ENCODE measurements at regions not wholly inside any gene's neighbourhood (a gene's known extent, or its start where the extent isn't known, plus 50 kb on each side); places are given as distances from the start of the nearest gene placed in this dataset.

DNA sequence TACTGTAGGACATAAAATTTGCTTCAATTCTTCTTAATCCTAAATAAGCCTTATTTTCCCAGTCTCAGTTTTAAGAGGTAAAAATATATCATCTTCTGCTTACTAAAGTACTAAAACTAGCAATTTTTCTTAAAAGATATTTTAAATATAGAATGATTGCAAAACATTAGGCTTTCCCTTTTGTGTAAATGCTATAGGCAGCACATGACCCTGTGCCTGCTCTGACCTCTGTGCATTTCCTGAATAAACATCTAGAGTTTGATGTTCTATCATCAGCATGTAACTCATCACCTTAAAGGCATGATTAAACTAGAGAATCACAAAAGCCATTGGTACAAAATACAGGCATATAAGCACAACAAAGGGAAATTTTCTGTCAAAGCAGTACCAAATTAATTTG, 422.7 kb downstream of the TFAP2B start:
- Histone ChIP-seq H3K27me3 (ENCODE audit: control insufficient read depth, insufficient read depth, low read length) (no peaks in the 10 kb centered on the region), H3K36me3 (ENCODE audit: control insufficient read depth, insufficient read depth, low read length) (no peaks in the 10 kb centered on the region), H3K4me3 (ENCODE audit: low read depth, low read length) (no peak overlapping the region)
- DNase-seq (ENCODE audit: low read depth), result no peak
- CTCF ChIA-PET, result no interaction called here
- no peak for TF ChIP-seq CTCF (IDR thresholded peaks at IDR 0.05; ENCODE audit: insufficient read depth, low read depth, low read length)
- POLR2A ChIA-PET, result no interaction called here

DNA sequence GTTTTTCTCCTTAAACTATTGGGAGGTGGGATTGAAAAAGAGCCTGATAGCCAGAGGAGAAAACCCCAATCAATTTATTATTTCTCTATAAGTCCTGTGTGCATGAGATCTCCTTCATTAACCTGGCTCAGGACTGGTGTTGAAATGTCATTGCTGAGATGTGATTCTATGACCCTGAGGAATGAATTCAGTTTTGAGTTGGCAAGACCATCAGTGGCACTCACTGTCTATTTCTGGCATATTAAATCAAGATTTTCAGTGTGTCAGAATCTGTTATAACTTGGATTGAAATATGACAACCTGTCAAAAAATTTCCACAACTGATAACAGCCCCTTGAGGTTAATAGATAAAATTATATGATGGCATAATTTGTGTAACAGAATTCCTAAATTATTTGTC, 431.1 kb downstream of the TFAP2B start:
- H3K4me3 ChIP-seq (ENCODE audit: low read depth, low read length), result no peak overlapping the region
- H3K36me3 ChIP-seq (ENCODE audit: control insufficient read depth, insufficient read depth, low read length), result no peaks in the 10 kb centered on the region
- CTCF ChIA-PET, result no interaction called here
- H3K27me3 ChIP-seq (ENCODE audit: control insufficient read depth, insufficient read depth, low read length), result no peaks in the 10 kb centered on the region
- no peak for DNase-seq (ENCODE audit: low read depth)
- POLR2A ChIA-PET, result no interaction called here
- no peak for TF ChIP-seq CTCF (IDR thresholded peaks at IDR 0.05; ENCODE audit: insufficient read depth, low read depth, low read length)

DNA sequence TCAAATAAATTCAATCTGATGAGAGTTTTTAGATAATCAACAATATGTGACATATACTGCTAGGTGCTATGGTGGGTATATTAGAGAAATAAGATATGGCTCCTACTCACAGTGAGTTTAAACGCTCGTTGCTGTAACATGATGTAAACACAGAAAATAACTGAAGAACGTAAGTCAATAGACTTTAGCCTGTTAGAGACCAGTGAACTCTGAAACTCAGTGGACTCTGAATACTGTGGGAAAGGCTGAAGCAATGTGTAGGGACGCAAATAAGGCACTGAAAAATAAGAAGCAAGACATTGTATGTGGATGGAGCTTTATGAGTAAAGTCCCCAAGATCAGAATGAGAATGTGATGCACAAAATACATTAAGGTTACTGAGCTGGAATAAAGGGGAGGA, 431.6 kb downstream of the TFAP2B start:
- ChIA-PET CTCF (no interaction called here), POLR2A (no interaction called here)
- DNase-seq (ENCODE audit: low read depth), result no peak
- Histone ChIP-seq H3K4me3 (ENCODE audit: low read depth, low read length) (no peak overlapping the region), H3K36me3 (ENCODE audit: control insufficient read depth, insufficient read depth, low read length) (no peaks in the 10 kb centered on the region), H3K27me3 (ENCODE audit: control insufficient read depth, insufficient read depth, low read length) (no peaks in the 10 kb centered on the region)
- no peak for TF ChIP-seq CTCF (IDR thresholded peaks at IDR 0.05; ENCODE audit: insufficient read depth, low read depth, low read length)

- ChIA-PET CTCF (no interaction called here), POLR2A (no interaction called here)
Measured at GRCh38 chr6:51257938-51258337, 439.3 kb downstream of the TFAP2B start.

GRCh38 chr6:51260003-51260402, 441.3 kb downstream of the TFAP2B start:
- no peak for DNase-seq (ENCODE audit: low read depth)
- Histone ChIP-seq H3K36me3 (ENCODE audit: control insufficient read depth, insufficient read depth, low read length) (no peaks in the 10 kb centered on the region), H3K4me3 (ENCODE audit: low read depth, low read length) (no peak overlapping the region), H3K27me3 (ENCODE audit: control insufficient read depth, insufficient read depth, low read length) (no peaks in the 10 kb centered on the region)
- ChIA-PET POLR2A (no interaction called here), CTCF (no interaction called here)
- no peak for TF ChIP-seq CTCF (IDR thresholded peaks at IDR 0.05; ENCODE audit: insufficient read depth, low read depth, low read length)

More at GRCh38 chr6:51257938-51258337, 439.3 kb downstream of the TFAP2B start:
- H3K4me3 ChIP-seq (ENCODE audit: low read depth, low read length), result no peak overlapping the region
- DNase-seq (ENCODE audit: low read depth), result no peak
- no peaks in the 10 kb centered on the region for H3K36me3 ChIP-seq (ENCODE audit: control insufficient read depth, insufficient read depth, low read length)
- H3K27me3 ChIP-seq (ENCODE audit: control insufficient read depth, insufficient read depth, low read length), result no peaks in the 10 kb centered on the region
- TF ChIP-seq CTCF (IDR thresholded peaks at IDR 0.05; ENCODE audit: insufficient read depth, low read depth, low read length), result no peak

All from BJ (cell line).